NCI-H2227 treated with DMSO at 0.1 percent for 48 hours (cell line): ENCODE measurements at regions not wholly inside any gene's neighbourhood (a gene's known extent, or its start where the extent isn't known, plus 50 kb on each side); places are given as distances from the start of the nearest gene placed in this dataset.
A peak's percentile ranks its signal among the peaks of the same experiment; 100 is the strongest.

Experiments
- DNase-seq: peaks from one replicate; lab custom pipeline; 2025; lab: John Stamatoyannopoulos, UW

DNA sequence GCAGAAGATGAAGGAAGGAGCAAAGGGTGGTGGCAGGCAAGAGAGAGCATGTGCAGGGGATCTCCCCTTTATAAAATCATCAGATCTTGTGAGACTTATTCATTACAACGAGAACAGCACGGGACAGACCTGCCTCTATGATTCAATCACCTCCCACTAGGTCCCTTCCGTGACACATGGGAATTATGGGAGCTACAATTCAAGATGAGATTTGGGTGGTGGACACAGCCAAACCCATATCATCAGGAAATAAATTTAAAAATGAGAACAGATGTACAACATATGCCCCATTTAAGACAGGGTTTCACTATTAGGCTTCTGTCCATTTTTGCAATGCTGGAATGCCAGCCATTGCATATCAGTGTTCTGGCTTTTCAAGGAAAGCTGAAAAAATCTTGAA is 346.7 kb upstream of the SLIT2 start:
- no peak for DNase-seq

DNA sequence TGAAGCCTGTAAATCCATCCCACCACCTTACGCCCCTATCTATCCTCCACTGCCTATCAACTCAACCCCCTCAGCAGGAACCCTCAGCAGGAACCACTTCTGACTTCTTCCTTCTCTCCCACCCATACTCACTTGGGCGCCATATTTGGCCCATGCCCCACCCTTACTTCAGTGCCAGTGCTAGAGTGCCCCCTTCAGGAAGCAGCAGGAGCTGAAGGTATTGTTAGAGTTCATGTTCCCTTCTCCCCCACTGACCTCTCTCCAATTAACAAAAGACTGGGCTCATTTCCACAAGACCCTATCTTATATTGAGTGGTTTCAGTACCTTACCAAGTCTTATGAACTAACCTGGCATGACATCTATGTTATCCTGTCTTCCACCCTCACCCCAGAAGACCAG is 363.1 kb upstream of the SLIT2 start:
- DNase-seq, result no peak

DNA sequence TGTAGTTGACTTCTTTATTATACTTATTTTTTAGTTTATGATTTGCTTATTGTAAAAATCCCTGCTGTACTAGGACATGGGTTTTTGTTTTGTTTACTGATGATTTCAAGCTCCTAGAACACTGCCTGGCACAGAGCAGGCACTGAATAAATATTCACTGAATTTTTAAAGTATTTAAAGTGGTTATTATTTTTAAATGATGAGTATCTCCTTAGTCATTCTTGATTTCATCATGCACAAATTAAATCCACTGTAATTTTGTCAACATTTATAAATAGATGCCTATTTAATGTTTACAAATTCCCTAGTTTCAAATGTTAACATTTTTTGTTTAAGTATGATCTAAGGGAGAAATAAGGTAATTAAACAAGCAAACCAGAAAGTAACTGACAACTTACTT is 367.9 kb upstream of the SLIT2 start:
- DNase-seq, result no peak

DNA sequence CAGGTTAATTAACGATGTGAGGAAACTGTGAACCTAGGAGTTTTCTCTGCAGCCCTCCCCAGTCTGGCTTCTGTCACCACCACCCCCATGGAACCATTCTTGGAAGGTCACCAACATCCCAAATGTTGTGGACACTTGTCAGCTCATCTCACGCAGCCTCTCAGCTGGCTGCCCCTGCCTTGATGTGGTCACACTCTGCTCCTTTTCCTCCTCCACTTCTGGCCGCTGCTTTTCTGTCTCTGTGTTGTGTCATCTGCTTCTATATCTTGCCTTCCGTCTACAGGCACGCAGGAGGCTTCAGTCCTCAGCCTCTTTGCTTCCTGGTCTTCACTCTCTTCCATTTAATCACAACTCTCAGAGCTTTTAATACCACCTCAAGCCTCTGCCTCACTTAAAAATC is 371.5 kb upstream of the SLIT2 start:
- DNase-seq, result no peak

DNA sequence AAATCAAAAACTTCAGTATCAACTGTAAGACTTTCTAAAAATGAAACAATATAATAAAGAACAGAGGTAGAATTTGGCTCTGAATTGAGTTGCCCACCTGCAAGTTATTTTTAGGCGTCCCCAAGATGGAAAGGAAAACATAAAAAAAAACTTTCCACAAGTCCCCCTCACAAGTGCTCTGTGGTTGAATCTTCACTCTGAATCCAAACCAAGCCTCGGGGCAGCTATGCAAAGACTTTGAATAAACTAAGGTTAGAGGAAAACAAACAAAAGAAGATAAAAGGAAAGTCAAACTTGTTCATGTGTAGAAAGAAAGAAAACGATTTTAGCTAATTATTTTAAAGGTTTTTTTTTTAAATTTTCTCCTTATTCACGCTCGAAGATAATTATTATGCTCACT is 372.4 kb upstream of the SLIT2 start:
- no peak for DNase-seq

DNA sequence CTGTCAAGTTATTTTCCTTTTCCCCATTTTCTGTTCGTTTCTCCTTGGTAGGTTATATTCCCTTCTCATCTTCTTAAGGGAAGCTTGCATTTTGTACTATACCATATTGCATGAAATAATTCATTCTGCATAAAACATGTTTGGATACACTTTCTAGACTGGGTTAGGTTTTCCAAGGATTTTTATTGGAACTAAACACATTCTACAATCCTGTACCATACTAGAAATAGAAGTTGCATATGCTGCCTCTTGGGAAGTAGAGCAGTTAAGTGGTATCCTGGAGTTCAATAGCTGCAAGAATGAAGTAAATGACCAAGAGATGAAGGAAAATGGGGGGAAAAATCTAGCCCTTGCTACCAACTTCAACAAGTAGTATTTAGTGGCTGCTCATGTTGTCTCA is 393.7 kb upstream of the SLIT2 start:
- no peak for DNase-seq

DNA sequence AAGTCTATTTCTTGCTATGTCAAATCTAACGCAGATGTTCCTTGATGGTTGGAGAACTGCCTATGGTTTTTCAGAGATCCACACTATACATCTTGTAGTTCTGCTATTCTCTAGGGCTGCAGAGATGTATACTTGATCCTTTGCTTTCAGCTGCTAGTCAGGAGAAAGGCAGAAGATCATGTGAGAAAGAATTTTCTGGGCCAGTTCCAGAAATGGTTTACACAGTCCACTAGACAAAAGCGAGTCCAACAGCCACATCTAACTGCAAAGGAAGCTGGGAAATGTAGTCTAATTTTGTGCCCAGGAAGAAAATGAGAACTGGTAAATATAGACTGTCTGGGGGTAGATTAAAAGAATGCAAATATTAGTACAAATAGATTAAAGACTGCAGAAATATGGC is 394.3 kb upstream of the SLIT2 start:
- DNase-seq, result no peak

DNA sequence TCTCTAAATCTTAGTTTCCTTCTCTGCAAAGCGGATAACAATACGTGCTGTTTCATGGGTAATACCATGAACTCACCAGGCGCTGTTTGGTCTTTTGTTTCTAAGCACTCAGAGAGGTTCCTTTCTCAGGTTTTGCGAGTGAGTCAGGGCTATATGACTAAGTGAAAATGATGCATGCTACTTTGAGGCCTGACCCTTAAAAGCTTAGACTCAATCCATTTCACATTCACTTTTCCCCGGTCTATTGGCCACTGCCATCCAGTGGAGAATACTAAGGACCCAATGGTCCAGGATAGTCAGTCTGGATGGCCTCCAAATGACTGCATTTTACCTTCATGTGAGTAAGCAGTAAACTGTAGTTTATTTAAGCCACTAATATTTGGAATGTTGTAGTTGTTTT is 400.8 kb upstream of the SLIT2 start:
- no peak for DNase-seq

DNA sequence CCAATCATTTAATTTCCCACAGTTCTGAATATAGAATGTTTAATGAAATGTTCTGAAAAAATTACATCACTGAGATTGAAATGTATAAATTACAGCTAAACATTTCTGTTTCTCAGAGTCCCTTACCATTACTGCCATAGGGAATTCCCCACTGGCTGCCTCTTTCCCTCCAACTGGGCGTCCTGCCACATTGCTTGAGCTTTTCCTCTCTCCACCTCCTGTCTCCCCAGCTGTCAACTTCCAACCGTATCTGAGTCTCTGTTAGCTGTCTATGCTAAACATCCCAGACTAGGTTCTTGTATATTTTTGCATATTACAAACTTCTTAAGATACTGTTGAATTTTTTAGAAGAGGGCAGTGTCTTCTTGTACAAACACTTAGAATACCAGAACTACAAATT is 407.3 kb upstream of the SLIT2 start:
- DNase-seq, result no peak

DNA sequence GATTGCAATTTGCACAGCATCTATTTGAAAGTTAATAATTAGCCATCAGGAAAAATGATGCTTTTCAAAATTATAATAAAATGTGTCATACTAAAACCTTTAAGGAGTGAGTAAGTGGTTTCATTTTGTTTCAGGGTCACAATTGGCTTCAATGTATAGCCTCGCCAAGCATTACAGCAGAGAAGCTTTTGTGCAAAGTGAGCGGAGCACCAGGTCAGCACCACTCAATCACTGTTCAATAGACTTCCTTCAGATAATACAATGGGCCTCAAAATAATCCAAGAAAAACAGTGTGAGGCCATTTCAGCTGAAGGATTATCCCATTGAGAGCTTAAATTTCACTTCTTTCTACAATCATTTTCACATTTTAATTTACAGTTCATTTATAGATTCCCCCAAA is 409.2 kb upstream of the SLIT2 start:
- DNase-seq, result peak; percentile 20

DNA sequence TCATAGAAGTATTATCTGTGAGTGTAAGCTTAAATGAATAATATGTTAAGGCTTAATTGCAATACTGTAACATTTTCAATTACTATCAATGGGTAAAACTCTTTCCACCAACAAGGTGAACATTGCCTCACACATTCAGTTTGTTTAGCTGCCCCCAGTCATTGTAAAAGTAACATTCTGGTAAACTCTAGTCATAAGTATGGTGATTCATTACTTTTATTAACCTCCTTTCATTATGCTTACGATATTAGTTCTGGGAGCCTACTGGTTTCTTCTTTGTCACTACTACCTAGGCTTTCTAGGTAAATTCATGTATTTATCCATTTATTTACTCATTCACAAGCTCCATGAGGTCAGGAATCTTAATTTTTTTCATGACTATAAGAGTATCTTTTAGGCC is 412.8 kb upstream of the SLIT2 start:
- DNase-seq, result no peak

DNA sequence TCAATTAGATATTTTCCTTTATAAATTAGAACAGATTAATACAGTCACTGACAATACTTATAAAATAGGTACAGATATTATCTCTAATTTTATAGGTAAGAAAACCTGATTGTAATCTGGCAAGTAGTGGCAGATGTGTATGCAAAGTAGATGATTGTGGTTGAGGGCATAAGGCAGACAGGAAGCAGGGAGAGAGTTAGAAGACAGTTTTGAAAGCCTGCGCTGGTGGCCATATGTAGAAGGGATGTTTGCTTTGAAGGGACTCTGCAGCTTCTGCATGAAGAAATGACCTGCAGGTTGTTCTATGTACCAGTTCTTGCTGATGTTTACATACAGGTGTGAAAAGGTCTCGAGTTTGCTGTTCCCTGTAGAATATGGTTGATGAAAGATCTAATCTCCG is 416.3 kb upstream of the SLIT2 start:
- no peak for DNase-seq

DNA sequence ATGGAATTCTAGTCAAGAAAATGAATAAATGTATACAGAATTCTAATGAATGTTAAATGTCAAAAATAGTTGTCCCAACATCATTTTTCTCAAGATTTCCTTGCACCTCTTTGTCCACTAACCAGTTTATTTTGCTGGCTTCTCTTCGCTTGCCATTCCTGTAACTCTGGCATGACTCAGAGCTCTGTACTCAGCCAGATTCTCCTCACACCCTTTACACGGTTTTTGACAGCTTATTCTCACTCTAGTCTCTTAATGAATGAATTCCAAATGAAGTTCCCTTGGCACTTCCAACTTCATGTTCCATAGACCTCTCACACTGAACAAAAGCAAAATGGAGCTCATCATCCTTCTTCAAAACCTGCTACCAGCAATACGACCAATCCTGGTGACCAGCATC is 419.3 kb upstream of the SLIT2 start:
- DNase-seq, result no peak

DNA sequence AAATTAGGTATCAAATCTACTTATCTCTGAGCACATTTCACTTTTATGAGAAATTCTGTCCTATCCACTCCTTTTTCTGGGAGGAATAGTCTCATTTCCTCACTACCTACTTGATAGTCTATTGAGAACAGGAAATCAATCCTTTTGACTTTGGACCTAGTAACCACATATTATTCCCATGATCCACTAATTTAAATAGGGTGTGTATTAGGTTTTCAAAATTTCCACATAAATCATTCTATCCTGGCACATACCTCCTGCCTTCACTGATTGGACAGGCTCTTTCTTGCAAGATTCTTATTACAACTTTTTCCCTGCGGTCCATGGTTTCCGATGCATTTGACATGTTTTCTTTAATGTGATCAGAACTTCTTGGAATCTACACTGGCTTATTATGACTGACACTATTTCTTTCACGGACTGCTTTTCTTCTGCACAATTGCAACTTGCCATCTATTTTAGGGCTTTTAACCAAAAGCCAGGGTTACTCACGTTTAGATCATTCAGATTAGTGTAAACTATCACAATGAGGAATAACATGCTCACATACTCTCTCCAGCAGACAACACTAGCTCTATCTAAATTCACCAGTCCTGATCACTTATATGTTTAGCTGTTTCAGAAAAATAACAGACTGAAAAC is 419.9 kb upstream of the SLIT2 start:
- no peak for DNase-seq

DNA sequence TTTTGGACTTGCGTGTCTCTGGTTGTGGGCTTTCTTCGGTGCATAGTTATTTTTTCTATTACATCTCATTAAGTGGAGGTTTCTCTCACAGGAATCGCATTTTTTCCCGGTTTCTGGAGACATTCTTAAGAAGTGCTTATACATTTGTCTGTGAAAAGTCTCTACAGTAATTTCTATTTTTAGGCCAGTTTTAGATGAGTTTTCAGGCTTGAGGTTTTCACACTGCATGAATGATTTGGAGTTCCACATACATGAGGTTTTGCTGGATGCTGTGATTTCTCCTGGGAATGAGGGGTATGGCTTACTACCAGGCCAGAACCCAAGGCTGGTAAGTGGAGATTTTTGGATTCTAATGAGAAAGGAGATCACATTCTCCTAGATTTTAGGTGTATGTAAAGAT is 422.6 kb upstream of the SLIT2 start:
- DNase-seq, result no peak

DNA sequence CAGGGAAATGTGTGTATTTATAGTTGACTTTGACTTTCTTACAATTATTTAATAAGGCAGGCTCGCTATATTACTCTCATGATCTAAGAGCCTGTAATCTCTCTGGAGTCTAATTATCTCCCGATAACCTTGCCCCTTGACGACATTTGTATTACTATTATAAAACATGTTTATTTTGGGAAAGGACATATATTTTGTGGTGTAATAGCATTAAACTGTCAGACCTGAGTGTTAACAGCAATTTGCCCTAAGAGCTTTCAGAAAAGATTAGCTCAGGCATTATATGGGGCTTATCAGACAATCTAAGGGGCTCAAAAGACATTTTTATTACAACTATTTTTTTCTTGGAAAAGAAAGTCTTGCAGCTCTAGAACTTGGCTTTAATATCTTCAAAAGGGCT is 427.9 kb upstream of the SLIT2 start:
- peak; percentile 52 for DNase-seq

DNA sequence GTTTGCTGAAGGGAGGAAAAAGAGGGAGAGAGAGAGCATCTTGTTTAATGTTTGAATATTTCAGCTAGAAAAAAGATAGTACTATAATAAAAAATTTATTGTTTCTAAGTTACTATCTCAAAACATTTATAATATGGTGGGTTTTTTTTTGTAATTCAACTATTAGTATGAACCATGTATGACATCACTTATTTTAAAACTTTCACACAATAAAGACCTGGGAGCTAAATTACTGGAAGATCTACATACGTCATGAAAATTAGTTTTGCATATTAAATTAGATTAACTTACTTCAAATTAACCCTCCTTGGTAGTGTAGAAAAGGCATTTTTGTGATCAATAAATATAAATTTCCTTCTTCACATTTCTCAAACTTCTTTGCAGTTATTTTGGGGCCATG is 432.0 kb upstream of the SLIT2 start:
- DNase-seq, result no peak

DNA sequence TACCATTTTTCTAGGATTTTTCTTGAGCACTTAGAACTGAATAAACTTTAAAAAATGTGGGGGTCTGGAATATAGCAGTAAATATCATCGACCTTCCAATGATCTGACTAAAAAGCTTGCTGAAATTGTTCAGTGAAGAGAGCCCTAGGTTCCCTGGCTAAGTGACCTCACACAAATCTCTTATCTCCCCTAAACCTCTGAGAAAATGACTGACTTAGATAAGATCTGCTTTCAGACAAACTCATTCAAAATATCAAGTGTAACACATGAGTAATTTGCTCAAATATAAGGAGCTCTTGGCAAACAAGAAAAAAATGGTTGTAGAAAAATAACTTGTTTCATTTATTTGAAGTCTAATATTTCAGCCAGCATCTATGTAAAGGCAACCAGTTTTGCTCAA is 441.7 kb upstream of the SLIT2 start:
- no peak for DNase-seq

DNA sequence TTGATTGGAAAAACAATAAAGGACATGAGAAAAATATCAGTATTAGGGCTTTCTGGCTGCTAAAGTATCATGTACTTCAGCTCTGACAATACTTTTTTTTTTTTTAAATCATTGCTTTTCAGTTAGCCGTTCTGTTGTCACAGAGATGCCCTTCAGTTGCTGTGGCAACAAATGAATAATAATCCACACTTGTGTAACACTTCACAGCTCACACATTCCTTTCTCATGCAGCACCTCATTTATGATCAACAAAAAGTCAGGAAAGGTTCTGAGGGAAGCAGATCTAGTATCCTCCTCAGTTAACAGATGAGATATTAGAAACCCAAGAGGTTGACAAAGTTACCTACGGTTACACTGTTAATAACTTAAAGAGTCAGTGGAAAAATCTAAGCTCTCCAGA is 444.2 kb upstream of the SLIT2 start:
- DNase-seq, result no peak

DNA sequence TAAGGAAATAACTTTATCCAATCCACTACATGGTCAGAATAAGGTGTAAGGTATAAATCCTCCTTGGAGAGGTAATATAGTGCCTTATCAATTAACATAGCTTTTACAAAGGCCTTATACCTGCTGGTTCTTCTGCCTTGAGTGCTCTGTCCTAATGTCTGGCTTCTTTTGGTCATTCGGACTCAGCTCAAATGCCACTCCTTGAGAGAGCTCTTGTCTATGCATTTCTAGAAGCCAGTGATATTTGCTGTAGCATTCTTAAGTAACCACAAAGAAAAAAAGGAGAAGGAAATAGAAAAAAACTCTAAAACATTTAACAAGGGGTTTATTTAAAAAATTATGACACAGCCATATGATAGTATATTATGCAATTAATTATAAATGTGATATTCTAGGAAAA is 444.8 kb upstream of the SLIT2 start:
- no peak for DNase-seq

DNA sequence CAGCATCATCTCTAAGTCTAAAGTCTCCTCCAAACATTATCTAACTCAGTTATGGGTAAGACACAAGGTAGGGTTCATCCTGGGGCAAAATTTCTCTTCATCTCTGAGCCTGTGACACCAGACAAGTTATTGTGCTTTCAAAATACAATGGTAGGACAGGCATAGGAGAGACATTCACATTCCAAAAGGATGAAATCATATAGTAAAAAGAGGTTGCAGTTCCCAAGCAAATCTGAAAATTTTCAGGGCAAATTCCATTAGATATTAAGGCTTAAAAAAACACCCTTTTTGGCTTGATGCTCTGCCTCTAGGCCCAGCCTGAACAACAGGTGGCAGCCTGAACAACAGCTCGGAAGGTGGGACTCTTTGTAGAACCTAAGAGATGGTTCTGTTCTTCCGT is 448.3 kb upstream of the SLIT2 start:
- no peak for DNase-seq

DNA sequence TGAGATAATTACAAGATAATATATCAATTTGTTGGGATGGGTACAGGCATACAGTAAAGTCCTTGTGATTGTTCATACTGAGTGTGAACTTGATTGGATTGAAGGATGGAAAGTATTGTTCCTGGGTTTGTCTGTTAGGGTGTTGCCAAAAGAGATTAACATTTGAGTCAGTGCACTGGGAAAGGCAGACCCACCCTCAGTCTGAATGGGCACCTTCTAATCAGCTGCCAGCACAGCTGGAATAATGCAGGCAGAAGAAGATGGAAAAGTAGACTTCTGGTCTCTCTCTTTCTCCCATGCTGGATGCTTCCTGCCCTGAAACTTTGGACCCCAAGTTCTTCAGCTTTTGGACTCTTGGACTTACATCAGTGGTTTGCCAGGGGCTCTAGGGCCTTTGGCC is 457.9 kb upstream of the SLIT2 start:
- DNase-seq, result no peak

DNA sequence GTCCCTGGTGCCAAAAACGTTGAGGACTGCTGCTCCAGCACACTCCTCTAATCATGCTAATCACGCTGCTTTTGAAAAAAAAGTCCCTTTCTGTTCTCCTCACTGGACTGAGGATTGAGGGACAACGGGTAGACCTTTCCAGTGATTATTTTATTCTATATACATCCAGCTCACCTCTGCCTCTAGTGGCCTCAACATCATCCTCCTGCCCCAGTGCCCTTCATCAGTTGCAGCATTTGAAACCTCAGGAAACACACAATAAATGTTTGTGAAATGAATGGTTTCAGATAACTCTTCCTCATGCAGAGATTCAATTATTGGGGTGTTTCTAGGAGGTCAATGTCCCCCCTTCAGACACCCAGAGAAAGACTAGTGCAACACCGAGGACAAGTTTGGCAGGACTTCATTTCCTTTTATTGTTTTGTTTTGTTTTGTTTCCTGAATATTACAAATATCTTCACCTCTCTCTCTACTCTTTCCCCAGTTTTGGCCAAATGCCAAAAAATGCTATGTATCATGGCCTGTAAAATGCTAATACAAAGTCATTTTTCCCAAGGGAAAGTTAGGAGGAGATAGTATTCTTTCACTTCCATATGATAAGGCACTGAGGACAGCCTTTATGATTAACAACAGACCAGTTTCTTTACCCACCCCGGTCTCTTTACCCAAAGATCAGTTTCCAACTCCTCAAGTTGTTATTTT is 460.1 kb upstream of the SLIT2 start:
- DNase-seq, result no peak

DNA sequence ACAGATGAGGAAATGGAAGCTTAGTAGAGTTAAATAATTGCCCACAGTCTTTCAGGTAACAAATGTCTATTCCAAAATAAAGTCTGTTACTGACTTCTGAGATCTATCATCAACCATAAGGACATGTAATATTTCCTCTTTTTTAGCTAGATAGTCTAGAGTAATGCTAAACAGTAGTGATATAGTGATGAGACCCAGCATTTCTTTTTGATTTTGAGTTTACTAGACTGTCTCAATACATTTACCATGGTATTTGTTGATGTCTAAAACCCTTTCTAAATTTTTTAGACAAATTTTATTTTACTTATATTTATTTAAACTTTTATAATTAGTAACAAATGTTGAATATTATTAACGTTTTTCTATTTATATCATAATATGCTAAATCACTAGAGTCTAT is 465.1 kb upstream of the SLIT2 start:
- DNase-seq, result no peak
